ENCODE measurements at regions not wholly inside any gene's neighbourhood (a gene's known extent, or its start where the extent isn't known, plus 50 kb on each side); places are given as distances from the start of the nearest gene placed in this dataset.
"Not testable (repeated sequence)": the region's sequence is repeated elsewhere in the genome, so short reads cannot be mapped to it uniquely, and the experiment has no call there.

GRCh38 chr6:140155451-140156126 lies 781.1 kb upstream of the CITED2 start:
- Histone ChIP-seq H4K20me1 (ENCODE audit: insufficient read depth, low read length) (no peaks in the 10 kb centered on the region), H2AFZ (ENCODE audit: low read length) (no peak overlapping the region), H3K27ac (ENCODE audit: low read depth, low read length, poor library complexity, severe bottlenecking) (no peak overlapping the region), H3K79me2 (ENCODE audit: insufficient read depth, low read length) (no peaks in the 10 kb centered on the region), H3K36me3 (ENCODE audit: insufficient read depth, low read length) (no peaks in the 10 kb centered on the region), H3K9me2 (ENCODE audit: low read depth, low read length) (no peaks in the 10 kb centered on the region), H3F3A (ENCODE audit: insufficient read depth, low read length) (no peaks in the 10 kb centered on the region), H3K27me3 (ENCODE audit: insufficient read depth, low read length) (no peaks in the 10 kb centered on the region), H3K9ac (ENCODE audit: low read length) (no peak overlapping the region), H3K9me3 (ENCODE audit: low read length) (no peaks in the 10 kb centered on the region), H3K4me3 (ENCODE audit: low read depth, low read length, poor library complexity, severe bottlenecking) (no peak overlapping the region), H3K4me2 (ENCODE audit: low read length) (no peak overlapping the region), H3K4me1 (ENCODE audit: insufficient read depth, low read length, severe bottlenecking) (no peaks in the 10 kb centered on the region)
- TF ChIP-seq CTCF (IDR thresholded peaks at IDR 0.05; ENCODE audit: low read length) (no peak), EZH2 (IDR thresholded peaks at IDR 0.05; ENCODE audit: borderline replicate concordance, low read length) (no peak)

GRCh38 chr6:140153703-140154102 lies 779.3 kb upstream of the CITED2 start:
- H3K36me3 ChIP-seq (ENCODE audit: insufficient read depth, low read length): no peaks in the 10 kb centered on the region
- no peak overlapping the region for H3K9ac ChIP-seq (ENCODE audit: low read length)
- H2AFZ ChIP-seq (ENCODE audit: low read length): no peak overlapping the region
- H3K79me2 ChIP-seq (ENCODE audit: insufficient read depth, low read length): no peaks in the 10 kb centered on the region
- no peaks in the 10 kb centered on the region for H3K9me2 ChIP-seq (ENCODE audit: low read depth, low read length)
- no peaks in the 10 kb centered on the region for H3K4me1 ChIP-seq (ENCODE audit: insufficient read depth, low read length, severe bottlenecking)
- no peaks in the 10 kb centered on the region for H3K9me3 ChIP-seq (ENCODE audit: low read length)
- no peaks in the 10 kb centered on the region for H3K27me3 ChIP-seq (ENCODE audit: insufficient read depth, low read length)
- no peaks in the 10 kb centered on the region for H3F3A ChIP-seq (ENCODE audit: insufficient read depth, low read length)
- no peak for TF ChIP-seq CTCF (IDR thresholded peaks at IDR 0.05; ENCODE audit: low read length)
- TF ChIP-seq EZH2 (IDR thresholded peaks at IDR 0.05; ENCODE audit: borderline replicate concordance, low read length): no peak
- H3K4me3 ChIP-seq (ENCODE audit: low read depth, low read length, poor library complexity, severe bottlenecking): no peak overlapping the region
- no peaks in the 10 kb centered on the region for H4K20me1 ChIP-seq (ENCODE audit: insufficient read depth, low read length)
- H3K4me2 ChIP-seq (ENCODE audit: low read length): no peak overlapping the region
- H3K27ac ChIP-seq (ENCODE audit: low read depth, low read length, poor library complexity, severe bottlenecking): no peak overlapping the region

GRCh38 chr6:140147825-140148814 lies 773.7 kb upstream of the CITED2 start:
- H3K4me1 ChIP-seq (ENCODE audit: insufficient read depth, low read length, severe bottlenecking); H4K20me1 ChIP-seq (ENCODE audit: insufficient read depth, low read length); H3K79me2 ChIP-seq (ENCODE audit: insufficient read depth, low read length); H3K9ac ChIP-seq (ENCODE audit: low read length); H3F3A ChIP-seq (ENCODE audit: insufficient read depth, low read length); H3K9me2 ChIP-seq (ENCODE audit: low read depth, low read length); H3K4me3 ChIP-seq (ENCODE audit: low read depth, low read length, poor library complexity, severe bottlenecking); H2AFZ ChIP-seq (ENCODE audit: low read length); H3K4me2 ChIP-seq (ENCODE audit: low read length); H3K9me3 ChIP-seq (ENCODE audit: low read length); H3K36me3 ChIP-seq (ENCODE audit: insufficient read depth, low read length); H3K27ac ChIP-seq (ENCODE audit: low read depth, low read length, poor library complexity, severe bottlenecking); H3K27me3 ChIP-seq (ENCODE audit: insufficient read depth, low read length): not testable (repeated sequence)
